ENCODE measurements at regions not wholly inside any gene's neighbourhood (a gene's known extent, or its start where the extent isn't known, plus 50 kb on each side); places are given as distances from the start of the nearest gene placed in this dataset.

- TF ChIP-seq CTCF (IDR thresholded peaks at IDR 0.05; ENCODE audit: insufficient read depth, low read length, poor library complexity, severe bottlenecking) (no peak), EZH2phosphoT487 (conservative IDR thresholded peaks at IDR 0.05; ENCODE audit: low read length) (no peak)
Observed at GRCh38 chr14:53494587-53494986, 341.5 kb upstream of the DDHD1 start.

Measured in SU-DHL-6 (cell line).